HG03066 (cell line): ENCODE measurements at regions not wholly inside any gene's neighbourhood (a gene's known extent, or its start where the extent isn't known, plus 50 kb on each side); places are given as distances from the start of the nearest gene placed in this dataset.

Source experiments
- ATAC-seq: cut with Tn5 transposase; IDR thresholded peaks from one replicate; pipeline ENCODE4 v1.9.1; 2021; ENCODE audit warnings: low read depth; ENCODE audit not compliant: unreplicated experiment

GRCh38 chr1:87194271-87194774 is 134.4 kb upstream of the LMO4 start:
- no peak for ATAC-seq

- no peak for ATAC-seq
Observed at GRCh38 chr1:87194856-87195255, 133.8 kb upstream of the LMO4 start.

GRCh38 chr1:87196110-87196827 is 132.4 kb upstream of the LMO4 start:
- no peak for ATAC-seq

GRCh38 chr1:87197156-87197555 is 131.5 kb upstream of the LMO4 start:
- no peak for ATAC-seq

- no peak for ATAC-seq
Observed at GRCh38 chr1:87197641-87198040, 131.0 kb upstream of the LMO4 start.

- ATAC-seq = no peak
Observed at GRCh38 chr1:87200875-87201638, 127.6 kb upstream of the LMO4 start.

GRCh38 chr1:87201768-87202167 is 126.9 kb upstream of the LMO4 start:
- no peak for ATAC-seq

GRCh38 chr1:87202451-87202850 is 126.2 kb upstream of the LMO4 start:
- ATAC-seq = no peak

GRCh38 chr1:87202922-87203655 is 125.6 kb upstream of the LMO4 start:
- ATAC-seq = peak; percentile 97

GRCh38 chr1:87203904-87204303 is 124.8 kb upstream of the LMO4 start:
- ATAC-seq = no peak

- no peak for ATAC-seq
Observed at GRCh38 chr1:87204441-87204840, 124.2 kb upstream of the LMO4 start.

- ATAC-seq = no peak
Observed at GRCh38 chr1:87204921-87205320, 123.8 kb upstream of the LMO4 start.

- ATAC-seq = no peak
Observed at GRCh38 chr1:87206044-87206831, 122.4 kb upstream of the LMO4 start.

GRCh38 chr1:87208080-87208479 is 120.6 kb upstream of the LMO4 start:
- ATAC-seq = no peak

GRCh38 chr1:87208931-87209330 is 119.7 kb upstream of the LMO4 start:
- no peak for ATAC-seq

- ATAC-seq = no peak
Observed at GRCh38 chr1:87210151-87210550, 118.5 kb upstream of the LMO4 start.

- no peak for ATAC-seq
Observed at GRCh38 chr1:87212431-87213134, 116.1 kb upstream of the LMO4 start.

GRCh38 chr1:87213135-87213515 is 115.6 kb upstream of the LMO4 start:
- no peak for ATAC-seq

GRCh38 chr1:87215592-87215991 is 113.1 kb upstream of the LMO4 start:
- ATAC-seq = no peak

GRCh38 chr1:87218618-87219017 is 110.1 kb upstream of the LMO4 start:
- no peak for ATAC-seq
